ENCODE measurements at regions not wholly inside any gene's neighbourhood (a gene's known extent, or its start where the extent isn't known, plus 50 kb on each side); places are given as distances from the start of the nearest gene placed in this dataset.

GRCh38 chr2:82526277-82526676 lies 1932.8 kb downstream of the SUCLG1 start (continued):
- no peak for TF ChIP-seq ZNF280D (tag by site-specific recombination; IDR thresholded peaks at IDR 0.05)
- TF ChIP-seq ZNF426 (tag by site-specific recombination; IDR thresholded peaks at IDR 0.05), result no peak
- no peak for TF ChIP-seq PRDM4 (tag by site-specific recombination; IDR thresholded peaks at IDR 0.05)
- no peak for TF ChIP-seq ZSCAN30 (tag by site-specific recombination; IDR thresholded peaks at IDR 0.05)
- no peak for TF ChIP-seq YY1 (tag by site-specific recombination; IDR thresholded peaks at IDR 0.05)
- no peak for TF ChIP-seq HOXC10 (CRISPR knock-in tag; IDR thresholded peaks at IDR 0.05)
- TF ChIP-seq OSR2 (tag by site-specific recombination; IDR thresholded peaks at IDR 0.05), result no peak
- no peak for TF ChIP-seq ZNF621 (tag by site-specific recombination; IDR thresholded peaks at IDR 0.05)
- TF ChIP-seq KLF16 (tag by site-specific recombination; IDR thresholded peaks at IDR 0.05), result no peak

- ChIA-PET POLR2A (no interaction called here), CTCF (no interaction called here)
- H3K4me1 ChIP-seq (ENCODE audit: control insufficient read depth, insufficient read depth, low read length), result no peaks in the 10 kb centered on the region
- no peaks in the 10 kb centered on the region for H3K9me3 ChIP-seq (ENCODE audit: control insufficient read depth, insufficient read depth, low read depth, low read length)
- H3K27ac ChIP-seq (ENCODE audit: extremely low read depth, low read depth, low read length), result no peak overlapping the region
- no peaks in the 10 kb centered on the region for H3K36me3 ChIP-seq (ENCODE audit: control insufficient read depth in 2 of 2, insufficient read depth in 1 of 2, low read length in 2 of 2)
- no peak overlapping the region for H3K4me3 ChIP-seq (ENCODE audit: low read depth, low read length)
- no peak for TF ChIP-seq HOXD13 (CRISPR knock-in tag; IDR thresholded peaks at IDR 0.05; ENCODE audit: borderline replicate concordance)
- no peak for TF ChIP-seq SETDB1 (IDR thresholded peaks at IDR 0.05; ENCODE audit: insufficient read length, low read length)
- TF ChIP-seq ZSCAN30 (tag by site-specific recombination; IDR thresholded peaks at IDR 0.05), result no peak
- no peak for TF ChIP-seq ZFP69B (tag by site-specific recombination; IDR thresholded peaks at IDR 0.05)
- no peak for TF ChIP-seq ZNF488 (tag by site-specific recombination; IDR thresholded peaks at IDR 0.05)
- TF ChIP-seq TRIM28 (IDR thresholded peaks at IDR 0.05; ENCODE audit: borderline replicate concordance, low read length), result no peak
- no peak for TF ChIP-seq ZBTB8A (tag by site-specific recombination; IDR thresholded peaks at IDR 0.05)
- no peak for TF ChIP-seq KLF7 (tag by site-specific recombination; IDR thresholded peaks at IDR 0.05; ENCODE audit: borderline replicate concordance)
- no peak for TF ChIP-seq ZBTB7A (tag by site-specific recombination; IDR thresholded peaks at IDR 0.05; ENCODE audit: low read depth)
- no peak for TF ChIP-seq ZNF354C (tag by site-specific recombination; IDR thresholded peaks at IDR 0.05; ENCODE audit: borderline replicate concordance, low read depth)
- no peak for TF ChIP-seq ZIC2 (tag by site-specific recombination; IDR thresholded peaks at IDR 0.05)
- TF ChIP-seq ZNF626 (tag by site-specific recombination; IDR thresholded peaks at IDR 0.05), result no peak
- no peak for TF ChIP-seq ZNF121 (tag by site-specific recombination; IDR thresholded peaks at IDR 0.05)
- no peak for TF ChIP-seq ZNF26 (tag by site-specific recombination; IDR thresholded peaks at IDR 0.05)
- no peak for TF ChIP-seq SCRT1 (tag by site-specific recombination; IDR thresholded peaks at IDR 0.05; ENCODE audit: borderline replicate concordance)
- TF ChIP-seq ZNF133 (tag by site-specific recombination; IDR thresholded peaks at IDR 0.05), result no peak
- TF ChIP-seq ZNF768 (tag by site-specific recombination; IDR thresholded peaks at IDR 0.05), result no peak
- TF ChIP-seq ZSCAN23 (tag by site-specific recombination; IDR thresholded peaks at IDR 0.05), result no peak
- no peak for TF ChIP-seq ZNF112 (tag by site-specific recombination; IDR thresholded peaks at IDR 0.05)
Observed at GRCh38 chr2:82525744-82526143, 1933.3 kb downstream of the SUCLG1 start.

Measured in HEK293 (cell line).